ENCODE measurements at regions not wholly inside any gene's neighbourhood (a gene's known extent, or its start where the extent isn't known, plus 50 kb on each side); places are given as distances from the start of the nearest gene placed in this dataset.

- TF ChIP-seq POLR2A (IDR thresholded peaks at IDR 0.05) (no peak), CTCF (IDR thresholded peaks at IDR 0.05) (no peak)
Observed at GRCh38 chr12:76226956-76227355, 121.3 kb downstream of the BBS10 start.

All from esophagus squamous epithelium (tissue), 4 donors.